Tibial nerve (tissue), 3 donors: ENCODE measurements at regions not wholly inside any gene's neighbourhood (a gene's known extent, or its start where the extent isn't known, plus 50 kb on each side); places are given as distances from the start of the nearest gene placed in this dataset.

Experiments used
- POLR2A ChIP-seq, 2 donors: fragments of 450-650 bp; IDR thresholded peaks; one replicate each; pipeline ENCODE4 v1.6.1; 2017; ENCODE audit warnings: antibody characterized with exemption in 2 of 2, mild to moderate bottlenecking in 2 of 2, moderate library complexity in 2 of 2
- TF ChIP-seq, protein P1 (sequence below), 5 experiments: fragments of 200-600 bp in 3 of 5; fragments of 450-650 bp in 2 of 5; sonication (generic) in 3 of 5; IDR thresholded peaks; one replicate each; pipeline ENCODE4 v1.5.1; 2016 to 2019; ENCODE audit warnings: antibody characterized with exemption in 5 of 5, mild to moderate bottlenecking in 3 of 5, moderate library complexity in 2 of 5

DNA sequence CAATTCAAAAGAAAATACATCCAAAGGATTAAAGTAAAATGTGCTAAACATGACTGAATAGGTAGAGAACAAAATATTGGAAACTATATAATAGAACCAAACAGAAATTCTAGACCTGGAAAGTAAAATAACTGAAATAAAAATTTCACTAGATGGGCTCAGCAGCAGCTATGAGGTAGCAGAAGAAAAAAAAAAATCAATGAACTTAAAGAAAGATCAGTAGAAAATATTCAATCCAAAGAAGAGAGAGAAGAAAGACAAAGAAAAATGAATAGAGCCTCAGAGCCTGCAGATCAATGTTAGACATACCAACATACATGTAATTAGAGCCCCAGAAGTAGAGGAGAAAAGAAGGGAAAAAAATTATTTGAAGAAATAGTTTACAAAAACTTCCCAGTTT lies 129.6 kb upstream of the RNF32 start:
- TF ChIP-seq POLR2A (IDR thresholded peaks at IDR 0.05): no peak
- TF ChIP-seq, protein P1, sequence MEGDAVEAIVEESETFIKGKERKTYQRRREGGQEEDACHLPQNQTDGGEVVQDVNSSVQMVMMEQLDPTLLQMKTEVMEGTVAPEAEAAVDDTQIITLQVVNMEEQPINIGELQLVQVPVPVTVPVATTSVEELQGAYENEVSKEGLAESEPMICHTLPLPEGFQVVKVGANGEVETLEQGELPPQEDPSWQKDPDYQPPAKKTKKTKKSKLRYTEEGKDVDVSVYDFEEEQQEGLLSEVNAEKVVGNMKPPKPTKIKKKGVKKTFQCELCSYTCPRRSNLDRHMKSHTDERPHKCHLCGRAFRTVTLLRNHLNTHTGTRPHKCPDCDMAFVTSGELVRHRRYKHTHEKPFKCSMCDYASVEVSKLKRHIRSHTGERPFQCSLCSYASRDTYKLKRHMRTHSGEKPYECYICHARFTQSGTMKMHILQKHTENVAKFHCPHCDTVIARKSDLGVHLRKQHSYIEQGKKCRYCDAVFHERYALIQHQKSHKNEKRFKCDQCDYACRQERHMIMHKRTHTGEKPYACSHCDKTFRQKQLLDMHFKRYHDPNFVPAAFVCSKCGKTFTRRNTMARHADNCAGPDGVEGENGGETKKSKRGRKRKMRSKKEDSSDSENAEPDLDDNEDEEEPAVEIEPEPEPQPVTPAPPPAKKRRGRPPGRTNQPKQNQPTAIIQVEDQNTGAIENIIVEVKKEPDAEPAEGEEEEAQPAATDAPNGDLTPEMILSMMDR (IDR thresholded peaks at IDR 0.05): no peak
